GM18861 (cell line): ENCODE measurements at regions not wholly inside any gene's neighbourhood (a gene's known extent, or its start where the extent isn't known, plus 50 kb on each side); places are given as distances from the start of the nearest gene placed in this dataset.
"Not testable (repeated sequence)": the region's sequence is repeated elsewhere in the genome, so short reads cannot be mapped to it uniquely, and the experiment has no call there.

ENCODE experiments used
- ATAC-seq: cut with Tn5 transposase; IDR thresholded peaks from one replicate; pipeline ENCODE4 v1.9.1; 2021; ENCODE audit not compliant: unreplicated experiment

- ATAC-seq = no peak
Observed at GRCh38 chr19:29060813-29061364, 152.1 kb downstream of the UQCRFS1 start.

- no peak for ATAC-seq
Observed at GRCh38 chr19:29056535-29056934, 156.4 kb downstream of the UQCRFS1 start.

GRCh38 chr19:29054886-29055675 is 157.9 kb downstream of the UQCRFS1 start:
- ATAC-seq = no peak

- ATAC-seq = no peak
Observed at GRCh38 chr19:29048873-29049272, 164.1 kb downstream of the UQCRFS1 start.

GRCh38 chr19:29045679-29046254 is 167.2 kb downstream of the UQCRFS1 start:
- ATAC-seq = no peak

- no peak for ATAC-seq
Observed at GRCh38 chr19:29044037-29044436, 168.9 kb downstream of the UQCRFS1 start.

- ATAC-seq = no peak
Observed at GRCh38 chr19:29042450-29042849, 170.5 kb downstream of the UQCRFS1 start.

- ATAC-seq = no peak
Observed at GRCh38 chr19:29040951-29041350, 172.0 kb downstream of the UQCRFS1 start.

- ATAC-seq = no peak
Observed at GRCh38 chr19:29040292-29040691, 172.7 kb downstream of the UQCRFS1 start.

- ATAC-seq = not testable (repeated sequence)
Observed at GRCh38 chr19:29039036-29039435, 173.9 kb downstream of the UQCRFS1 start.

GRCh38 chr19:29031216-29031615 is 181.7 kb downstream of the UQCRFS1 start:
- ATAC-seq = no peak

- ATAC-seq = no peak
Observed at GRCh38 chr19:29029268-29029958, 183.5 kb downstream of the UQCRFS1 start.

GRCh38 chr19:29022599-29022998 is 190.4 kb downstream of the UQCRFS1 start:
- ATAC-seq = no peak

GRCh38 chr19:29022165-29022564 is 190.8 kb downstream of the UQCRFS1 start:
- no peak for ATAC-seq

GRCh38 chr19:29021232-29021916 is 191.6 kb downstream of the UQCRFS1 start:
- ATAC-seq = no peak

- ATAC-seq = no peak
Observed at GRCh38 chr19:29019403-29019802, 193.5 kb downstream of the UQCRFS1 start.

GRCh38 chr19:29018542-29018941 is 194.4 kb downstream of the UQCRFS1 start:
- ATAC-seq = no peak

GRCh38 chr19:29017788-29018187 is 195.2 kb downstream of the UQCRFS1 start:
- ATAC-seq = no peak

GRCh38 chr19:29016926-29017760 is 195.8 kb downstream of the UQCRFS1 start:
- ATAC-seq = no peak

- ATAC-seq = no peak
Observed at GRCh38 chr19:29016353-29016752, 196.6 kb downstream of the UQCRFS1 start.
